Activated naive CD4-positive, alpha-beta T cell treated with anti-CD3 and anti-CD28 coated beads, Interleukin-2, amount 50 U/mL, for 72 hours (primary cell): ENCODE measurements at regions not wholly inside any gene's neighbourhood (a gene's known extent, or its start where the extent isn't known, plus 50 kb on each side); places are given as distances from the start of the nearest gene placed in this dataset.
"Not testable (repeated sequence)": the region's sequence is repeated elsewhere in the genome, so short reads cannot be mapped to it uniquely, and the experiment has no call there.

ENCODE experiments used
- ATAC-seq, 2 donors: fragments of 150-1000 bp; cut with Tn5 transposase; 2 replicates each; pipeline ENCODE4 v1.10.0; 2021; ENCODE audit warnings: mild to moderate bottlenecking in 2 of 2, moderate library complexity in 2 of 2
- DNase-seq, 2 donors: peaks; one replicate each; pipeline ENCODE4 v3.0.0; 2021 to 2022; ENCODE audit warnings: low spot score in 2 of 2
- H3K27ac Mint-ChIP-seq, 2 donors: one replicate each; pipeline ENCODE4 v1.8.0; 2022; ENCODE audit warnings: mild to moderate bottlenecking in 2 of 2, mixed read lengths in 2 of 2
- H3K36me3 Mint-ChIP-seq, 2 donors: one replicate each; pipeline ENCODE4 v1.8.0; 2022; ENCODE audit warnings: mixed read lengths in 2 of 2
- H3K9me3 Mint-ChIP-seq, 2 donors: one replicate each; pipeline ENCODE4 v1.8.0; 2022; ENCODE audit warnings: mixed read lengths in 2 of 2

DNA sequence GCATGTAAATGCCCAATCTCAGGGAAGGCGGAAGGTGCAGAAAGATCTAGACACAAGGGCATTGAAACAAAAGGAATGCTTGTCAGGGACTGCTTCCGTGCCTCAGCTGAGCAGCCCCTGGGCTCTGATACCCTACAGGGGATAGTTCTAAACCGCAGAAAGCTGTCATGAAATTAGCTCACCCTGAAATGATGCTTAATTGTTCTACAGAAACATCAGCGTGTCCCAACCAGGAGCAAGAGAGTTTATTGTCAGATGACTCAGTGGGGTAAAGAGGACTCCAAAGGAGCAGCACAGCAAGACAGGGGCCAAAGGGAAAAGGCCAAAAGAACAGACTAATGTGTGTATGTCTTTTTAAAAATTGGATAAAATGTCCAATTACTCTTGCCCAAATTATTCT lies 258.4 kb upstream of the JARID2 start:
- no peak for ATAC-seq

DNA sequence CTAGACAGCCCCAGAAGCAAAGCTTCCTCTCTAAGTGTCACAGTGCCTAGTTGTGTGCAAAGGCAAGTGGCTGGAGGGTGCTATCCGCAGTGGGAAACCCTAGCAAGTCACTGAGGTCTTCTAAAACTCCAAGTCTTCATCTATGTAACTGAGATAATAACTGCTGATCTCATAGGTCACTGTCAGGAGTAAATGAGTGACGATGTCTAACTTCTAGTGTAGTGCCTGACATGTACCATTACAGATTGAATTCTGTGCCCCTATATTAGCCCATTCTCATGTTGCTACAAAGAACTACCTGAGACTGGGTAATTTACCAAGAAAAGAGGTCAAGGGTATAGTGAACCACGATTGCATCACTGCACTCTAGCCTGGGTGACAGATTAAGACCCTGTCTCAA lies 253.5 kb upstream of the JARID2 start:
- Mint-ChIP-seq H3K27ac (no peak overlapping the region), H3K36me3 (no peaks in the 10 kb centered on the region), H3K9me3 (no peaks in the 10 kb centered on the region)
- ATAC-seq (no peak), DNase-seq (no peak)

More for the DNA sequence above, 258.4 kb upstream of the JARID2 start:
- Mint-ChIP-seq H3K27ac (no peak overlapping the region), H3K36me3 (no peaks in the 10 kb centered on the region), H3K9me3 (no peaks in the 10 kb centered on the region)
- DNase-seq: no peak

DNA sequence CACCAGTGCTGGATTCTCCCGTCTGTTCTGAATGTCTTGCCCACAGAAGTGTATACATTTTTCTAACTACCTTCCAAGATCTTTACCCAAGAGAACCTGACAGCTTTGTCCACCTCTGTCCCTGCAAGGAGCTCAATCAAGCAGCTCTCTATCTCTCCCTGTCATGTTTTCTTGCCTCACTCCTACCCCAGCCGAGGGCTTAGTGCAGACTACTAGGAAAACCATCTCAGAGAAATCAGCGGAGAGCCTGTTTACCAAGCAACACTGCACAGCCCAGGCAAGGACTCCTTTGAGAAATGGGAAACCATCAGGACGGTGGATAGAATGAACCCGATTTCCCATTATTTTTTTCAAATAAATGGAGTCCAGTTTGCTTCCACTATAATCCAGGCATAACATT lies 250.7 kb upstream of the JARID2 start:
- no peak overlapping the region for H3K27ac Mint-ChIP-seq
- H3K9me3 Mint-ChIP-seq: no peaks in the 10 kb centered on the region
- H3K36me3 Mint-ChIP-seq: no peaks in the 10 kb centered on the region
- ATAC-seq (no peak), DNase-seq (no peak)

DNA sequence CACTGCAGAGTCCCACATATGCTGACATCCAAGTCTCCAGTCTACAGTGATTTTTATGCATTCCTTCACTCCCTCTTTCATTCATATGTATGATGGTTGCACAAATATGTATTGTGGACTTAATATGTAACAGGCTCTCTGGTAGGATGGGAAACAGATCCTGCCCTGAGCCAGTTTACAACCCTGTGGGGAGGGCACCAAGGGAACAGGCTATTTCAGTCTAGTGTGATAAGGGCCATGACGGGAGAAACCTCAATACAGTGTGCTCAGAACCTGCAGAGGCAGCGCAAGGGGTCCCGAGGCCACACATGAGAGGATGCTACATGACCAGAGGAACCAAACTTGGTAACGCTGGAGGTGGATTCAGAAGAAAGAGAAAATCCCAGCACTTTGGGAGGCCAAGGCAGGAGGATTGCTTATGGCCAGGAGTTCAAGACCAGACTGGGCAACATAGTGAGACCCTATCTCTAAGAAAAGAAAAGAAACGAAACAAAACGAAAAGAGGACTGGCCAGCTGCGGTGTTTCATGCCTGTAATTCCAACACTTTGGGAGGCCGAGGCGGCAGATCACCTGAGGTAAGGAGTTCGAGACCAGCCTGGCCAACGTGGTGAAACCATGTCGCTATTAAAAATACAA lies 249.8 kb upstream of the JARID2 start:
- DNase-seq (no peak), ATAC-seq (no peak)
- no peak overlapping the region for H3K27ac Mint-ChIP-seq
- H3K36me3 Mint-ChIP-seq: no peaks in the 10 kb centered on the region
- no peaks in the 10 kb centered on the region for H3K9me3 Mint-ChIP-seq

DNA sequence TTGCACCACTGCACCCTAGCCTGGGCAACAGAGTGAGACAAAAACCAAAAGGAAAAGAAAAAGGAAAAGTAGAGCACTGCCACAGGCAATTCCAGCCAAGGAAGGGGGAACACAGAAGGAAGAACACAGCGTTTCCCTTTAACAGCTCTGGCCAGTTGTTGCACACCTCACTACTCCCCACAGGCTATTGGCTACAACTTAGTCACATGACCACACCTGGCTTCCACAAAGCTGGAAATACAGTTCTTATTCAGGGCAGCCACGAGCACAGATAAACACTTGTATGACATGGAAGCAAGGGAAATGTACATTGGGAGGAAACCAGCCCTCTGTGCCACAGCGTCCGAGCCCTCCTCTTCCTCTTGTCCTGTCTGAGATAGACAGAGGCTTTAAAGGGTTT lies 249.0 kb upstream of the JARID2 start:
- no peaks in the 10 kb centered on the region for H3K9me3 Mint-ChIP-seq
- H3K27ac Mint-ChIP-seq: no peak overlapping the region
- ATAC-seq (no peak), DNase-seq (no peak)
- no peaks in the 10 kb centered on the region for H3K36me3 Mint-ChIP-seq

DNA sequence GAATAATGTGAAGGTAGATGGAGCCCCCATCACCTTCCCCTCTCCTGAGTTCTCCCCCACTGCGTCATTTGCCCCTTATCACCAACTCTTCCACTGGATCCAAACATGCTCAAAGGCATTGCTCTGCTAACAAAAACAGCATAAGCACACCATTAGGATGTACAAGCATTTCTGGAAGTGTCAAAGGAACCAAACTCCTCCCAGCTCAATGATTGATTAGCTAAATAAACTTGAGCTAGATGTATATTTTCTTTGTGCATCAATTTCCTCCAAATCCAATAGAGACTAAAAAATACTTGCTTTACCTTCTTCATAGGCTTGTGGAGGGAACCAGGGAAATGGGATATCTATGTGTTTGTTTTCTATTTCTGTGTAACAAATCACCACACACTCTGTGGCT lies 248.4 kb upstream of the JARID2 start:
- Mint-ChIP-seq H3K36me3 (no peaks in the 10 kb centered on the region), H3K9me3 (no peaks in the 10 kb centered on the region), H3K27ac (no peak overlapping the region)
- DNase-seq: no peak
- ATAC-seq: no peak

DNA sequence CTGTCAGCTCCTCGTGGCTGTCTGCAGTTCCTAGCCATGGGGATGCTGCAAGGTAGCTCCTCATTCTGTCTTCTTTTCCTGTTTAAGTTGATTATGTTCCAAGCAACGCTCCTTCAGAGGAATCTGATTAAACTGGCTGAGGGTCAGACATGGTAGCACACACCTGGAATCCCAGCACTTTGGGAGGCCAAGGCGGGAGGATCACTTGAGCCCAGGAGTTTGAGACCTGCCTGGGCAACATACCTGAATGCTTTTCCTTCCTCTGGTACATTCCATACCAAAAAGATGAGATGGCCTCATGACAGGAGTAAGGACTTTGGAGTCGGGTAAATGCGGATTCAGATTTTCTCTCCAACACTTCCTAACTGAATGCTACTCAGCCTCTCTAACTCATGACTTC lies 246.8 kb upstream of the JARID2 start:
- no peak for DNase-seq
- no peaks in the 10 kb centered on the region for H3K9me3 Mint-ChIP-seq
- no peaks in the 10 kb centered on the region for H3K36me3 Mint-ChIP-seq
- peak overlapping the region in 1 of 2 donors; percentile 68 for H3K27ac Mint-ChIP-seq
- ATAC-seq: no peak

DNA sequence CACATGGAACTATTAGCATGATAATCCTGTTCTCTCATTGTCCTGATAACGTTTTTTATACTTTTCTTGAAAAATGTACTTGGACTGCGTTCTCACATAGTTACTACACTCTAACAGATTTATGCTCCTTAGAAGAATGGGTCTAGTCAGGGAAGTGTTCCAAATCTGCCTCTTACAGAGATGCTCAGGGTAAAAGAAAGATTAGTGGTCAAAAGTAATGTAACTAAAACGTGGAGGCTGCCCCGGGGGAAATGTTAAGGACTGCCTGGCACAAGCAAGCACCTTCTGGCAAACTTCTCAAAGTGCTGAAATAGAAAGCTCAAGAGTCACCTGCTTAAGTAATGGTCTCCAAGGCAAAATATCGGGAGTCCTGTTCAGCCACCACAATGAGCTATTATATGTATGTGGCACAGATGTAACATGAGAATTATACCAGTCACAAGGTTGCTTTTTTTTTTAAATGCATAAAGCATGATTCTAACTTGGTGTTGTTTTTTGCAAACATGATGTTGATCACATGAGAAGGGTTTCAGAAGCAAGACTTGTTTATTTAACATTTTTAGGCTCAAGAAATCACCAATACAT lies 244.5 kb upstream of the JARID2 start:
- H3K36me3 Mint-ChIP-seq: no peaks in the 10 kb centered on the region
- no peaks in the 10 kb centered on the region for H3K9me3 Mint-ChIP-seq
- DNase-seq: no peak
- no peak for ATAC-seq
- no peak overlapping the region for H3K27ac Mint-ChIP-seq

DNA sequence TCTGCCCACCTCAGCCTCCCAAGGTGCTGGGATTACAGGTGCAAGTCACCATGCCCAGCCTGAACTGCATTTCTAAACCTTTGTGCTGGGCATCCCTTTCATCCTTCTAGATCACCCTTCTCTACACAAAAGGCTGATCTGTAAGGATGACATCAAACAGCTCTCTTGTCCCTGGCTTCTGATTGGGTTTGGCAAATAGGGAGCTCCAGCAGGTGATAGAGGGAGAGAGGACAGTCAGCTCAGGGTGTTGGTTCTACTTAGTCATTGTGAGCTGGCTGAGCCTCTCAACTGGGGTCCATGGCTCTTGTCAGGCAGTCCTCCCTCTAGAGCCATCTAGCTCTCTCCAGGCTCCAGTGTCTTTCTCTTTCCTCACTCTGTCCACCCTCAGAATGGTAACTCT lies 237.6 kb upstream of the JARID2 start:
- H3K9me3 Mint-ChIP-seq: peaks cover 4 to 10% of the 10 kb centered on the region in 2 donors
- no peak overlapping the region for H3K27ac Mint-ChIP-seq
- H3K36me3 Mint-ChIP-seq: no peaks in the 10 kb centered on the region
- DNase-seq: no peak
- no peak for ATAC-seq

DNA sequence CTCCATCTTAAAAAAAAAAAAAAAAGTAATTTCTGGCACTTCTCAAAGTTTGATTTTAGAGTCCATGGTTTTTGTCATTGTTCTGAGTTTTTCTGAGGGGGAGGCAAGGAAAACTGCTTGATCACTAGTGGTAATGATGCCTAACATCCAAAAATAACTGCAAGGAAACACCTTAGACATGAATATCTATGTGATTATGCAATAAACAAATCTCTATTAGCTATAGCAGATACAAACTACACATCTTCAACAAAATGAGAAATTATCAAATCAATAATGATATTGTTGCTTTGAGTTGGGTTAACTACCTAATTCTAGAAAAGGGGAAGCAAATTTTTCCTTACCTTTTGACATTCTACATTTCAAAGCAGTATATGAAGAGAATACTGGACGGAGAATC lies 230.9 kb upstream of the JARID2 start:
- no peak overlapping the region for H3K27ac Mint-ChIP-seq
- H3K36me3 Mint-ChIP-seq: peaks cover 0 to 16% of the 10 kb centered on the region in 2 donors
- DNase-seq (no peak), ATAC-seq (no peak)
- peaks cover 4 to 10% of the 10 kb centered on the region in 2 donors for H3K9me3 Mint-ChIP-seq

DNA sequence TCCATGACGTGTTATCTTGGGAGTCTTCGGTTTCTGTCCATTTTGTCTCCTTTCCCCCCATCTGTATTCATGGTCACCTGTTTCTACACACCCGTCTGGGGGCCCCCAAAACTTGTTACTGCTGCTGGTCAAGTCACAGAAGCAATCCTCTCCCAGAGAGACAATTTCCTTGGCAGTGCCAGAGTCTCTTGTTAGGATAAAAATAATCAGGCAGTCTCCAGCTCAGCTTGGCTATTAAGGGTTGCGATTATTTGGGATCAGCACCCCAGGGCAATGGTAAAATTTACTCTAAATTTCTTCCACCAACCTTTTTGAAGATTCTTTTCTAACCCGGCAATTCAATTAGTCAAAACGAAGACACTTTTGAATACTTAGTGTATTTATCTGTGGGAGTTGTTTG lies 229.1 kb upstream of the JARID2 start:
- Mint-ChIP-seq H3K36me3 (peaks cover 0 to 21% of the 10 kb centered on the region in 2 donors), H3K9me3 (peaks cover 0 to 14% of the 10 kb centered on the region in 2 donors), H3K27ac (no peak overlapping the region)
- ATAC-seq (no peak), DNase-seq (no peak)

DNA sequence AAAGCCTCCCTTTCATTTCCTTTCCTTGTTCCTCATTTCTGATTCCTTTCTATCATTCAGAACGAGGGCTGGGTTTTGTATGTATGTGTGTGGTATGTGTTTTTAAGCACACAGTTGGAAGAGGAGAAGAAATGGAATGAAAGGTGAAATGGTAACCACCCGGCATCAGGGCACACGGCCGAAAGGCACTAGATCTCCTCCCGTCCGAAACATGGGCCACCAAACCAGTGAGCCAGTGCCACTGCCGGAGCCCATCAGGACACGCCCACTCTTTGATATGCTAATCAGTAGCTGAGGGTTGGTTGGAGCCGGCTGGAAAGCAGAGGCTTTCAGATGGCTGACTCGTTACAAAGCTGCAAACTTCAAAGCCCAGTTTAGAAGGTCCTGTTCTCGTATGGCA lies 228.6 kb upstream of the JARID2 start:
- Mint-ChIP-seq H3K36me3 (peaks cover 0 to 21% of the 10 kb centered on the region in 2 donors), H3K27ac (no peak overlapping the region), H3K9me3 (peaks cover 0 to 12% of the 10 kb centered on the region in 2 donors)
- peak in 1 of 2 donors; percentile 55 for ATAC-seq
- no peak for DNase-seq

DNA sequence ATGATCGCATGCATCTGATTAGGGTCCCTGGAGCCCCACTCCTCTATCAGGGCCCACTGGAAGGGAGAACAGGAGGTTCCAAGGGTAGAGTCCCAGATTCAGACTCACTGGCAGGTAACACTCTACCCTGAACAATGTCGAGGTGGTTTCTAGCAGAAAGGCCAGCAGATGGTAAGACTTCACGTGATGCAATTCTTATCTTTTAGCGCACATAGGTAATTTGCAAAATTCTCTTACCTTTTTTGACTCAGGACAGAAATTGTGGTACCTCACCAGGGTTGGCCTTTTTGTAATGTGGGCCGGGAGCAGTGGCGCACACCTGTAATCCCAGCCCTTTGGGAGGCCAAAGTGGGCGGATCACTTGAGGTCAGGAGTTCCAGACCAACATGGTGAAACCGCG lies 228.1 kb upstream of the JARID2 start:
- peaks cover 0 to 21% of the 10 kb centered on the region in 2 donors for H3K36me3 Mint-ChIP-seq
- H3K27ac Mint-ChIP-seq: no peak overlapping the region
- DNase-seq: no peak
- ATAC-seq: no peak
- peaks cover 0 to 9% of the 10 kb centered on the region in 2 donors for H3K9me3 Mint-ChIP-seq

DNA sequence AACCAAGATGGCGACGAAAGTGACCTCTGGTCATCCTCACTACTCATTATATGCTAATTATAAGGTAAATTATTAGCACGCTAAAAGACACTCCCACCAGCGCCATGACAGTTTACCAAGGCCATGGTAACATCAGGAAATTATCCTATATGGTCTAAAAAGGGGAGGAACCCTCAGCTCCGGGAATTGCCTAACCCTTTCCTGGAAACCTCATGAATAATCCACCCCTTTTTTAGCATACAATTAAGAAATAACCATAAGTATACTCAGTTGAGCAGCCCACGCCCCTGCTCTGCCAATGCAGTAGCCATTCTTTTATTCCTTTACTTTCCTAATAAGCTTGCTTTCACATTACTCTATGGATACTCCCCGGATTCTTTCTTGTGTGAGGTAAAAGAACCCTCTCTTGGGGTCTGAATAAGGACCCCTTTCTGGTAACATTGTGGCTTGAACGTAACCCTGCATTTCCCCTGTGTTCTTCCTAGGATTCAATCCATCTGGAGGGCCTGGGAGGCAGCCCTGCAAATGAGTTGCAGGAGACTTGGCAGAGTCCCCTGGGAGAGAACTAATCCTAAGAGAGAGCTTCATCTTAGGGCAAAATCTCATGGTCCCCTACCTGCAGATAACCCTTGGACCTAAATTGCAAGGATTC lies 225.6 kb upstream of the JARID2 start:
- H3K27ac Mint-ChIP-seq: no peak overlapping the region
- DNase-seq: no peak
- peaks cover 0 to 9% of the 10 kb centered on the region in 2 donors for H3K9me3 Mint-ChIP-seq
- peaks cover 0 to 21% of the 10 kb centered on the region in 2 donors for H3K36me3 Mint-ChIP-seq
- ATAC-seq: no peak

DNA sequence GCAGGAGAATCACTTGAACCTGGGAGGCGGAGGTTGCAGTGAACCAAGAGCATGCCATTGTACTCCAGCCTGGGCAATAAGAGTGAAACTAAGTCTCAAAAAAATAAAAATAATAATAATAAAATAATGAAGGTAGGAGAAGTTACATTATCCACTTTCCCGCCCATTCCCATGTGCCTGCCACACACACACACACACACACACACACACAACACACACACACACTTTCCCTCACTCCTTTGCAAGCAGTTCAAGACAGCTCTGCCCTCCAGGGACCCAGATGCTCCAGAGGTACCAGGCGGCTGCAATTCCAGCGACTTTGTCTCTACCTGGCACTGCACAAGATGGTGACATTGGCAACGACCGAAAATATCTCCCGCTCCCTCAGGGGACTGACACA lies 224.8 kb upstream of the JARID2 start:
- Mint-ChIP-seq H3K36me3 (peaks cover 0 to 21% of the 10 kb centered on the region in 2 donors), H3K27ac (no peak overlapping the region), H3K9me3 (peaks cover 0 to 9% of the 10 kb centered on the region in 2 donors)
- ATAC-seq (no peak), DNase-seq (no peak)

DNA sequence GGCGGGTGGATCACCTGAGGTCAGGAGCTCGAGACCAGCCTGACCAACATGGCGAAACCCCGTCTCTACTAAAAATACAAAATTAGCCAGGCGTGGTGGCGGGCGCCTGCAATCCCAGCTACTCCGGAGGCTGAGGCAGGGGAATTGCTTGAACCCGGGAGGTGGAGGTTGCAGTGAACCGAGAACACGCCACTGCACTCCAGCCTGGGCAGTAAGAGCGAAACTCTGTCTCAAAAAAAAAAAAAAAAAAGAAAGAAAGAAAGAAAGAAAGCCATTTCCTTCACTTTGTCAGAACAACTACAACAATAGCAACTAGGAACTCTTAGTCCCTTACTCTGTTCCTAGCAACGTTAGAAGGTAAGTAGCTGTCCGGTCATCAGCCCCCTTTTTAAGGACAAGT lies 222.9 kb upstream of the JARID2 start:
- Mint-ChIP-seq H3K9me3 (peaks cover 0 to 13% of the 10 kb centered on the region in 2 donors), H3K36me3 (peaks cover 0 to 16% of the 10 kb centered on the region in 2 donors), H3K27ac (peak overlapping the region; percentile 86 to 92)
- not testable (repeated sequence) for ATAC-seq, DNase-seq

DNA sequence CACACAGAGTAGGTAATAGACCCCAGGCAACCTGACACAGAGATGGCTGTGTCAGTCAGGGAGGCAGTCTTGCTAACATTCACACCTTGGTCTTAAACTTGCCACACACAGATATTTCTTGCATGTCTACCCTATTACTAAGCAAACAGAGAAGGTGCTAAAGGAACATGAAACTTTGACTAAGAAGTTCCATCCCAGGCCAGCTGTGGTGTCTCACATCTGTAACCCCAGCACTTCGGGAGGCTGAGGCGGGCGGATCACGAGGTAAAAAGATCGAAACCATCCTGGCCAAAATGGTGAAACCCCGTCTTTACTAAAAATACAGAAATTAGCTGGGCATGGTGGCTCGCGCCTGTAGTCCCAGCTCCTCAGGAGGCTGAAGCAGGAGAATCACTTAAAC lies 222.4 kb upstream of the JARID2 start:
- Mint-ChIP-seq H3K9me3 (peaks cover 0 to 13% of the 10 kb centered on the region in 2 donors), H3K27ac (peak overlapping the region; percentile 86 to 92), H3K36me3 (peaks cover 0 to 16% of the 10 kb centered on the region in 2 donors)
- DNase-seq: peak; percentile 69 to 79
- ATAC-seq: peak; percentile 99

DNA sequence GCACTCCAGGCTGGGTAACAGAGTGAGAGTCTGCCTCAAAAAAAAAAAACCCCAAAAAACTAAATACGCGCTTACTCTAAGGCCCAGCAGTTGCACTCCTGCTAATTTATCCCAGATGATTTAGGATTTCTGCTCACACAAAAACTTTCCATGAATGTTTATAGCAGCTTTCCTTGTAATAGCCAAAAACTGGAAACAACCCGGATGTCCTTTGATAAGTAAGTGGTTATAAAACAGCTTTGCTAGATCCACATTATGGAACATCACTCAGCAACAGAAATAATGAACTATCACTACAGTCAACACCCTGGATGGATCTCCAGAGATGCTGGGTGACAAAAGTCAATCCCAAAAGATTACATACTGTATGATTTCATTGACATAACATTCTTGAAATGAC lies 220.4 kb upstream of the JARID2 start:
- H3K36me3 Mint-ChIP-seq: peaks cover 0 to 33% of the 10 kb centered on the region in 2 donors
- no peak for DNase-seq
- peaks cover 0 to 12% of the 10 kb centered on the region in 2 donors for H3K9me3 Mint-ChIP-seq
- H3K27ac Mint-ChIP-seq: no peak overlapping the region
- no peak for ATAC-seq
